Activated B cell treated with CpG ODN at 0.5 μM for 24 hours (primary cell): ENCODE measurements at regions not wholly inside any gene's neighbourhood (a gene's known extent, or its start where the extent isn't known, plus 50 kb on each side); places are given as distances from the start of the nearest gene placed in this dataset.

Experiments used
- ATAC-seq: fragments of 200-7000 bp; cut with Tn5 transposase; one replicate; pipeline ENCODE4 v1.10.0; 2021; ENCODE audit warnings: low read depth, mild to moderate bottlenecking, moderate library complexity
- CTCF ChIA-PET: fragments of 350-600 bp; sonication (Branson Sonifier 250); formaldehyde crosslinking; loops from one replicate; lab custom pipeline; 2021; ENCODE audit warnings: antibody characterized with exemption; lab: Charles Lee
- POLR2A ChIA-PET: fragments of 350-600 bp; sonication (Branson Sonifier 250); formaldehyde crosslinking; loops from one replicate; lab custom pipeline; 2021; ENCODE audit warnings: antibody characterized with exemption; lab: Charles Lee
- DNase-seq: peaks from one replicate; pipeline ENCODE4 v3.0.0; 2022
- H3K27ac Mint-ChIP-seq: one replicate; pipeline ENCODE4 v1.8.0; 2020; ENCODE audit warnings: mixed read lengths
- H3K27me3 Mint-ChIP-seq: one replicate; pipeline ENCODE4 v1.8.0; 2021; ENCODE audit warnings: mixed read lengths
- H3K36me3 Mint-ChIP-seq: one replicate; pipeline ENCODE4 v1.8.0; 2021; ENCODE audit warnings: low read depth, mixed read lengths
- H3K4me1 Mint-ChIP-seq: one replicate; pipeline ENCODE4 v1.8.0; 2021; ENCODE audit warnings: mixed read lengths
- H3K4me3 Mint-ChIP-seq: one replicate; pipeline ENCODE4 v1.8.0; 2020; ENCODE audit warnings: mild to moderate bottlenecking, mixed read lengths
- H3K9me3 Mint-ChIP-seq: one replicate; pipeline ENCODE4 v1.8.0; 2020; ENCODE audit warnings: mixed read lengths
- intact Hi-C: fragments of 100-400 bp; cut with micrococcal nuclease; formaldehyde crosslinking; loops from one replicate; pipeline ENCODE4 v1.15.1; 2024
- TF ChIP-seq, protein P1 (sequence below): fragments of 200-600 bp; IDR thresholded peaks from one replicate; pipeline ENCODE4 v1.8.0; 2022; ENCODE audit warnings: antibody characterized with exemption, mild to moderate bottlenecking

DNA sequence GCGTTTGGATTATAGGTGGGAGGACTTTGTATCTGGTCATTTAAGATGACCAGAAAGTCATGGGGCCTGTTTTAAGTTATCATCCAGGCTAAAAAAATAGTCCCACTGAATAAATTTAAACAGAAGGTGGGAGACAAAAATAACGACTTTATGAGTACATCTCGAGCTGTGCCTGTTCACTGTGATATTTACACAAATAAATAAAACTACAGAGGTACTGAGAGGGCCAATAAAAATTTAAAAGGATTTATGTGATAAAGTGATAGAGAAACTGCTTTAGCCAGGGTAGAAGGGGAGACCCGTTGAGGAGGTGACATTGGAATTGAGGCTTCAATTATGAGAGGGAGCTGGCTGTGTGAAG, 53.4 kb upstream of the PMEPA1 start:
- TF ChIP-seq, protein P1, sequence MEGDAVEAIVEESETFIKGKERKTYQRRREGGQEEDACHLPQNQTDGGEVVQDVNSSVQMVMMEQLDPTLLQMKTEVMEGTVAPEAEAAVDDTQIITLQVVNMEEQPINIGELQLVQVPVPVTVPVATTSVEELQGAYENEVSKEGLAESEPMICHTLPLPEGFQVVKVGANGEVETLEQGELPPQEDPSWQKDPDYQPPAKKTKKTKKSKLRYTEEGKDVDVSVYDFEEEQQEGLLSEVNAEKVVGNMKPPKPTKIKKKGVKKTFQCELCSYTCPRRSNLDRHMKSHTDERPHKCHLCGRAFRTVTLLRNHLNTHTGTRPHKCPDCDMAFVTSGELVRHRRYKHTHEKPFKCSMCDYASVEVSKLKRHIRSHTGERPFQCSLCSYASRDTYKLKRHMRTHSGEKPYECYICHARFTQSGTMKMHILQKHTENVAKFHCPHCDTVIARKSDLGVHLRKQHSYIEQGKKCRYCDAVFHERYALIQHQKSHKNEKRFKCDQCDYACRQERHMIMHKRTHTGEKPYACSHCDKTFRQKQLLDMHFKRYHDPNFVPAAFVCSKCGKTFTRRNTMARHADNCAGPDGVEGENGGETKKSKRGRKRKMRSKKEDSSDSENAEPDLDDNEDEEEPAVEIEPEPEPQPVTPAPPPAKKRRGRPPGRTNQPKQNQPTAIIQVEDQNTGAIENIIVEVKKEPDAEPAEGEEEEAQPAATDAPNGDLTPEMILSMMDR = no peak
- intact Hi-C loops = no loop called here
- POLR2A ChIA-PET = interaction anchor here (0.7 kb wide), 1 partner anchor 98 kb away, joined by 3 read pairs; no protein-coding TSS in a partner anchor
- Mint-ChIP-seq H3K27ac (no peak overlapping the region), H3K9me3 (no peaks in the 10 kb centered on the region), H3K4me1 (no peaks in the 10 kb centered on the region), H3K4me3 (no peak overlapping the region), H3K36me3 (no peaks in the 10 kb centered on the region), H3K27me3 (peaks cover 21% of the 10 kb centered on the region)
- ATAC-seq = no peak
- CTCF ChIA-PET = no interaction called here
- DNase-seq = no peak

DNA sequence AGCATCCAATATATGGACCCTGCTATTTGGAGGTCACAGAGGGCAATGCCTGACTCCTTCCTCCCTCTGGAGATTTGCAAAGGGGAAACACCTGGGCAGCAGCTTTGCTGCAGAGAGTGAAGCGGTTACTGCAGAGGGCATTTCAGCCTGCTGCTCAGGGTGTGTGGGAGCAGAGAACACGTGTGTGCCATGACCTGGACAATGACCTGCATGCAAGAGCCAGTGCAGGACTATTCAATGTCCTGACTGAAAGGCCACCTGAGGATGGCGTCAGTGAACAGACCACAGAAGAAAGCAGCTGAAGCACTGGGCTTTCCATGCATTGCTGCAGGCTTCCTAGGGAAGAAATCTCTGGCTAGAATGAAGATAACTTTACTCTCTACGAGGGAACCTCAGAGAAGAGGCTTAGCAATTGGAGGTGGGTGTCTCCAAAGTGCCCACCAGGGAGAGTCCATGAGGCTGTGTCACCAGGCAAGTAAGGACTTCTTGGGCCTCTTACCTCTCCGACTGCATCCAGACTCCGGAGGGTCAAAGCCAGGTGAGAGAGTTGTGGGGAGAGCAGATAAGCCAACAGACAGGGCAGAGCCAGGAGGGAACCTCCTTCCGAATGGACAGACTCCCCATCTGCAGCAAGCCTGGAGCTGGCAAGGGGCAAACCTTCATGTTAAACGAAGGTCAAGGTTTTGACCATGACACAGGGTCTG, 52.9 kb upstream of the PMEPA1 start:
- POLR2A ChIA-PET = no interaction called here
- ATAC-seq (no peak), DNase-seq (no peak)
- Mint-ChIP-seq H3K9me3 (no peaks in the 10 kb centered on the region), H3K36me3 (no peaks in the 10 kb centered on the region), H3K4me1 (no peaks in the 10 kb centered on the region), H3K27me3 (peaks cover 18% of the 10 kb centered on the region), H3K27ac (no peak overlapping the region), H3K4me3 (no peak overlapping the region)
- TF ChIP-seq, protein P1 = no peak
- intact Hi-C loops = no loop called here
- CTCF ChIA-PET = no interaction called here

DNA sequence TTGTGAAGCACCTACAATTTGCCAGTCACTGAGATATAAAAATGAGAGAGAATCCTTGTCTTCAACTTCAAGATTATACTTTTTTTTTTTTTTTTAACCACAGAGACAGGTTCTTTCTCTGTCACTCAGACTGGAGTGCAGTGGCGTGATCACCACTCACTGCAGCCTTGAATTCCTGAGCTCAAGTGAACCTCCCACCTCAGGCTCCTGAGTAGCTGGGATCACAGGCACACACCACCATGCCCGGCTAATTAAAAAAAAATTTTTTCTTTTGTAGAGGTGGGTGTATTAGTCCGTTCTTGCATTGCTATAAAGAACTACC, 51.6 kb upstream of the PMEPA1 start:
- Mint-ChIP-seq H3K27ac (no peak overlapping the region), H3K4me1 (no peaks in the 10 kb centered on the region), H3K36me3 (no peaks in the 10 kb centered on the region), H3K9me3 (no peaks in the 10 kb centered on the region), H3K27me3 (peaks cover 22% of the 10 kb centered on the region), H3K4me3 (no peak overlapping the region)
- CTCF ChIA-PET = no interaction called here
- intact Hi-C loops = no loop called here
- ATAC-seq (no peak), DNase-seq (no peak)
- TF ChIP-seq, protein P1 = no peak
- POLR2A ChIA-PET = no interaction called here

DNA sequence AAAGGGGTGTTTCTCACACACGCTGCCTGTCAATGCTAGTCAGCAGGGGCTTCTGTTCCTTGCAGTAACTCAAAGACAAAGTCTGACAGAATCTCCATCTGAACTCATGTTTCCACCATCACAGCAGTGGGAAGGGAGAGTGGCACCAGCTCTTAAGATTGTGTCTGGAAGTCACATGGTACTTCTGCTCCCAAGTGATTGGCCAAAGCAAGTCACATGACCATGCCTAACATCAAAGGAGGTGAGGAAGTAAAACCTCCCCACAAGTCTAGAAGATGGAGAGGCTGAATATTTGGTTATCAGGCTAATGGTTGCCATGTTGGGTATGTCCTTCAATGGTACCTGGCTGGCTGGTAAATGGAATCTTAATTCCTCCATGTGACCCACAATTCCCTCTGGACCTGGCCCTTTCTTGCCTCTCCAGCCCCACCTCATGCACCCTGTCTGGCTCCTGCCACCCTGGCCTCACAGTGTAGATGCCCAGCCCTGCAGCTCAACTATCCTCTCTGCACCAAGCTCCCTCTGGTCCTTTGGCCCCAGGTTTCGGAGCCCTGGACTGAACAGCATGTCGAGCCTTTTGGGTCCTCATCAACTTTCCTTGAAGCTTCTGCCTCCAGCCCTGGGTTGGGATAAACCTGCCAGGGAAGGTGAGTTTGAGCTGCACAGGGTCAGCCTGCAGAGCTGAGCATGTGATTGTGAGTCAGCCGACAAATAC, 51.0 kb upstream of the PMEPA1 start:
- no peaks in the 10 kb centered on the region for H3K4me1 Mint-ChIP-seq
- TF ChIP-seq, protein P1 = no peak
- intact Hi-C loops = no loop called here
- CTCF ChIA-PET = no interaction called here
- peaks cover 22% of the 10 kb centered on the region for H3K27me3 Mint-ChIP-seq
- H3K4me3 Mint-ChIP-seq = no peak overlapping the region
- no peak for DNase-seq
- H3K27ac Mint-ChIP-seq = no peak overlapping the region
- no peaks in the 10 kb centered on the region for H3K36me3 Mint-ChIP-seq
- no peaks in the 10 kb centered on the region for H3K9me3 Mint-ChIP-seq
- ATAC-seq = no peak
- POLR2A ChIA-PET = no interaction called here

DNA sequence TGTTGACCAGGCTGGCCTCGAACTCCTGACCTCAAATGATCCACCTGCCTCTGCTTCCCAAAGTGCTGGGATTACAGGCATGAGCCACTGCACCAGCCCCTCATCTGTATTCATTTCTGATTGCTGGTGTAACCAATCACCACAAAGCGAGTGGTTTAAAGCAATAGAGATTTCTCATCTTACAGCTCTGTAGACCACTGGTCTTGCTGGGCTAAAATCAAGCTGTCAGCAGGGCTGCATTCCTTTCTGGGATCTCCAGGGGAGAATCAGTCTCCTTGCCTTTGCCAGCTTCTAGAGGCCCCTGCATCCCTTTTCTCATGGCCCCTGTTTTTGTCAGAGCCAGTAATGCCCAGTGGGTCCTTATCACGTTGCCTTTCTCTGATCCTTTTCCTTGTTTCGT, 49.9 kb upstream of the PMEPA1 start:
- POLR2A ChIA-PET = no interaction called here
- Mint-ChIP-seq H3K27ac (no peak overlapping the region), H3K9me3 (no peaks in the 10 kb centered on the region)

More for the DNA sequence above, 49.9 kb upstream of the PMEPA1 start:
- intact Hi-C loops = no loop called here
- TF ChIP-seq, protein P1 = no peak
- Mint-ChIP-seq H3K36me3 (no peaks in the 10 kb centered on the region), H3K27me3 (peaks cover 24% of the 10 kb centered on the region), H3K4me1 (no peaks in the 10 kb centered on the region), H3K4me3 (no peak overlapping the region)
- ATAC-seq = no peak
- CTCF ChIA-PET = no interaction called here
- no peak for DNase-seq
